NB4 (cell line): ENCODE measurements at regions not wholly inside any gene's neighbourhood (a gene's known extent, or its start where the extent isn't known, plus 50 kb on each side); places are given as distances from the start of the nearest gene placed in this dataset.

ENCODE experiments used
- DNase-seq: peaks from one replicate; pipeline ENCODE4 v3.0.0; 2010; ENCODE audit warnings: low read depth
- H3K4me3 ChIP-seq: one replicate; pipeline ENCODE4 v1.5.1; 2011; ENCODE audit warnings: mild to moderate bottlenecking, low read depth, low read length, moderate library complexity
- CTCF ChIP-seq: IDR thresholded peaks from one replicate; pipeline ENCODE4 v1.5.1; 2012; ENCODE audit warnings: low read depth, low read length
- MAX ChIP-seq: IDR thresholded peaks from 2 replicates; pipeline ENCODE4 v1.6.1; 2011; ENCODE audit warnings: low read depth, low read length
- MYC ChIP-seq: IDR thresholded peaks from 2 replicates; pipeline ENCODE4 v1.6.1; 2011; ENCODE audit warnings: low read depth, low read length
- POLR2A ChIP-seq: IDR thresholded peaks from 2 replicates; pipeline ENCODE4 v1.6.1; 2011; ENCODE audit warnings: mild to moderate bottlenecking; ENCODE audit not compliant: insufficient read length; ENCODE audit errors: extremely low read depth

GRCh38 chr1:110260194-110260593, 50.1 kb downstream of the KCNC4 start:
- no peak for TF ChIP-seq CTCF
- TF ChIP-seq MAX = no peak
- no peak for TF ChIP-seq POLR2A
- no peak for TF ChIP-seq MYC
- no peak for DNase-seq
- no peak overlapping the region for H3K4me3 ChIP-seq

- TF ChIP-seq CTCF = no peak
- TF ChIP-seq MYC = no peak
- no peak for TF ChIP-seq MAX
- TF ChIP-seq POLR2A = no peak
- no peak overlapping the region for H3K4me3 ChIP-seq
- no peak for DNase-seq
These were observed 52.2 kb downstream of the KCNC4 start for GRCh38 chr1:110262296-110262695.

- H3K4me3 ChIP-seq = no peak overlapping the region
- TF ChIP-seq POLR2A (no peak), CTCF (no peak), MAX (peak; percentile 73), MYC (peak; percentile 60)
- peak; percentile 16 for DNase-seq
These were observed 52.9 kb downstream of the KCNC4 start for GRCh38 chr1:110262846-110263631.

GRCh38 chr1:110264430-110264829, 54.3 kb downstream of the KCNC4 start:
- TF ChIP-seq POLR2A (no peak), MAX (no peak), MYC (no peak)
- no peak for DNase-seq
- no peak overlapping the region for H3K4me3 ChIP-seq

GRCh38 chr1:110265186-110265585, 55.1 kb downstream of the KCNC4 start:
- no peak for DNase-seq
- TF ChIP-seq MAX = no peak
- no peak overlapping the region for H3K4me3 ChIP-seq

DNA sequence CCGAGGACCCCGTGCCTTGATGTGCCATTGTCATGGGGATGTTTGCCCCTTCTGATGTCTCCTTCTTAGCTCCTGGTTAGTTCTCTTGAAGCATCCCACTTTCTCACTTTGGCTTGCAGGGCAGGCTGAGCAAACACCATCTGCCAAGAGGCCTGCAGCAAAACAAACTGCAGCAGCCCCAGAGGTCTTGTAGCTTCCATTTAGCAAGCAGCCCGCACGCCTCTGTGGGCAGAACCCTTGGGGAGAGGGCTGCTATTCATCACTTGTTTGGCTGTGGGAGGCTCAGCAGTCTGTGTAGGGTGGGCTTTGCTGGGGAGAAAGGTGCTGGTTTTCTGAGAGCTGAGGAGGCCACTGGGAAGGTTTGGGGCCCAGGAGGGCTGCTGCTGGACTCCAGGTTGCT, 56.7 kb downstream of the KCNC4 start:
- no peak for DNase-seq
- H3K4me3 ChIP-seq = no peak overlapping the region
- TF ChIP-seq MYC = no peak
- TF ChIP-seq MAX = no peak
- no peak for TF ChIP-seq CTCF
